H1 (cell line): ENCODE measurements at regions not wholly inside any gene's neighbourhood (a gene's known extent, or its start where the extent isn't known, plus 50 kb on each side); places are given as distances from the start of the nearest gene placed in this dataset.

Experiments
- CEBPB ChIP-seq: IDR thresholded peaks from 2 replicates; pipeline ENCODE4 v1.6.1; 2012; ENCODE audit warnings: low read depth, low read length
- RAD21 ChIP-seq, 2 experiments: IDR thresholded peaks in 1 of 2; conservative IDR thresholded peaks in 1 of 2; 2 replicates each; pipeline ENCODE4 v1.6.1; 2011; ENCODE audit warnings: low read depth in 2 of 2, low read length in 2 of 2, improper control_type of control experiment in 1 of 2, inconsistent platforms in 1 of 2, mild to moderate bottlenecking in 1 of 2, moderate library complexity in 1 of 2

GRCh38 chr3:194817936-194818335 lies 132.3 kb downstream of the FAM43A start (continued):
- no peak for TF ChIP-seq RAD21 (IDR thresholded peaks at IDR 0.05 in 1 of 2, conservative IDR thresholded peaks at IDR 0.05 in 1 of 2; ENCODE audit: low read depth in 2 of 2, low read length in 2 of 2)
- TF ChIP-seq CEBPB: no peak
